CD14-positive monocyte (primary cell): ENCODE measurements at regions not wholly inside any gene's neighbourhood (a gene's known extent, or its start where the extent isn't known, plus 50 kb on each side); places are given as distances from the start of the nearest gene placed in this dataset.

Experiments used
- DNase-seq, 3 donors: peaks; one replicate each; pipeline ENCODE4 v3.0.0-alpha.2; 2011 to 2022
- H2AFZ ChIP-seq: 2 replicates; pipeline ENCODE4 v1.6.0; 2012; ENCODE audit warnings: mild to moderate bottlenecking, low read depth, low read length, inconsistent platforms; ENCODE audit not compliant: insufficient read depth, poor library complexity, severe bottlenecking
- H3K27ac ChIP-seq, 2 donors: 1 replicate in 1 of 2; 2 replicates in 1 of 2; pipeline ENCODE4 v1.5.1; 2012 to 2013; ENCODE audit warnings: low read length in 2 of 2, control low read depth in 1 of 2, inconsistent platforms in 1 of 2, low read depth in 1 of 2, mild to moderate bottlenecking in 1 of 2
- H3K27me3 ChIP-seq, 2 donors: one replicate each; pipeline versions ENCODE4 v1.6.0 to v1.6.1; 2011 to 2013; ENCODE audit warnings: low read length in 2 of 2; ENCODE audit not compliant: control insufficient read depth in 2 of 2, insufficient read depth in 2 of 2
- H3K36me3 ChIP-seq, 2 donors: replicated peaks in 1 of 2; 1 replicate in 1 of 2; 2 replicates in 1 of 2; pipeline versions ENCODE4 v1.5.1 to v1.6.1; 2012 to 2013; ENCODE audit warnings: low read length in 2 of 2, control low read depth in 1 of 2, inconsistent platforms in 1 of 2, mild to moderate bottlenecking in 1 of 2; ENCODE audit not compliant: insufficient read depth in 2 of 2, control insufficient read depth in 1 of 2
- H3K4me1 ChIP-seq, 2 donors: 1 replicate in 1 of 2; 2 replicates in 1 of 2; pipeline versions ENCODE4 v1.5.1 to v1.6.1; 2012 to 2013; ENCODE audit warnings: low read length in 2 of 2, control low read depth in 1 of 2, inconsistent platforms in 1 of 2, mild to moderate bottlenecking in 1 of 2, moderate library complexity in 1 of 2; ENCODE audit not compliant: insufficient read depth in 2 of 2, control insufficient read depth in 1 of 2
- H3K4me2 ChIP-seq: replicated peaks from 2 replicates; pipeline ENCODE3; 2012; ENCODE audit warnings: low read length, moderate library complexity, mild to moderate bottlenecking; ENCODE audit not compliant: poor library complexity, severe bottlenecking; ENCODE audit errors: extremely low read depth
- H3K4me3 ChIP-seq, 3 experiments: fragments of 200-600 bp in 1 of 3; sonication (generic) in 1 of 3; replicated peaks in 1 of 3; 1 replicate in 2 of 3; 2 replicates in 1 of 3; pipeline ENCODE4 v1.5.1; 2011 to 2013; ENCODE audit warnings: low read length in 3 of 3, mild to moderate bottlenecking in 3 of 3, control low read depth in 2 of 3, low read depth in 2 of 3, inconsistent platforms in 1 of 3, moderate library complexity in 1 of 3
- H3K79me2 ChIP-seq: 2 replicates; pipeline ENCODE4 v1.6.0; 2012; ENCODE audit warnings: mild to moderate bottlenecking, control low read depth, inconsistent platforms, low read length, moderate library complexity; ENCODE audit not compliant: insufficient read depth
- H3K9ac ChIP-seq: 2 replicates; pipeline ENCODE4 v1.6.0; 2017; ENCODE audit warnings: low read length, mild to moderate bottlenecking; ENCODE audit not compliant: insufficient read depth, poor library complexity, severe bottlenecking
- H3K9me3 ChIP-seq, 2 donors: replicated peaks in 1 of 2; 1 replicate in 1 of 2; 2 replicates in 1 of 2; pipeline versions ENCODE4 v1.5.1 to v1.6.1; 2012 to 2013; ENCODE audit warnings: low read length in 2 of 2, control low read depth in 1 of 2; ENCODE audit not compliant: control insufficient read depth in 1 of 2, insufficient read depth in 1 of 2
- H4K20me1 ChIP-seq: 2 replicates; pipeline ENCODE4 v1.6.0; 2012; ENCODE audit warnings: mild to moderate bottlenecking, low read length, control low read depth, moderate library complexity; ENCODE audit not compliant: insufficient read depth
- H3K27ac Mint-ChIP-seq, 7 donors: one replicate each; pipeline ENCODE4 v1.8.0; 2020; ENCODE audit warnings: mild to moderate bottlenecking in 7 of 7, mixed read lengths in 7 of 7, moderate library complexity in 6 of 7, inconsistent platforms in 2 of 7
- H3K27me3 Mint-ChIP-seq, 3 donors: one replicate each; pipeline ENCODE4 v1.8.0; 2021 to 2022; ENCODE audit warnings: low read depth in 3 of 3, mild to moderate bottlenecking in 3 of 3, mixed read lengths in 3 of 3, moderate library complexity in 3 of 3, inconsistent platforms in 1 of 3
- H3K36me3 Mint-ChIP-seq, 2 donors: one replicate each; pipeline ENCODE4 v1.8.0; 2020; ENCODE audit warnings: mixed read lengths in 2 of 2, inconsistent platforms in 1 of 2, mild to moderate bottlenecking in 1 of 2
- H3K4me1 Mint-ChIP-seq: one replicate; pipeline ENCODE4 v1.8.0; 2020; ENCODE audit warnings: mild to moderate bottlenecking, mixed read lengths
- H3K4me3 Mint-ChIP-seq, 2 donors: one replicate each; pipeline ENCODE4 v1.8.0; 2020; ENCODE audit warnings: mild to moderate bottlenecking in 2 of 2, mixed read lengths in 2 of 2, moderate library complexity in 1 of 2
- H3K9me3 Mint-ChIP-seq, 7 donors: one replicate each; pipeline ENCODE4 v1.8.0; 2020 to 2022; ENCODE audit warnings: mixed read lengths in 7 of 7, mild to moderate bottlenecking in 6 of 7, moderate library complexity in 6 of 7, inconsistent platforms in 2 of 7
- CTCF ChIP-seq: fragments of 200-600 bp; IDR thresholded peaks from one replicate; pipeline ENCODE4 v1.8.0; 2022; ENCODE audit warnings: antibody characterized with exemption, mild to moderate bottlenecking
- WGBS: methylation state at CpG from one replicate; pipeline ENCODE4 v1.1.5; 2013; ENCODE audit warnings: missing lambda C conversion rate; ENCODE audit not compliant: insufficient coverage; 5-methylcytosine and 5-hydroxymethylcytosine counted together
- intact Hi-C, 2 donors: fragments of 100-400 bp; cut with micrococcal nuclease; formaldehyde crosslinking; loops; one replicate each; pipeline versions ENCODE4 v1.15.0 to v1.15.1; 2023

- Mint-ChIP-seq H3K4me1 (no peaks in the 10 kb centered on the region), H3K9me3 (peaks cover 0 to 3% (median 0%) of the 10 kb centered on the region in 7 donors), H3K36me3 (no peaks in the 10 kb centered on the region), H3K27ac (no peak overlapping the region), H3K27me3 (peaks cover 0 to 7% (median 4%) of the 10 kb centered on the region in 3 donors), H3K4me3 (no peak overlapping the region)
- H3K79me2 ChIP-seq, result no peaks in the 10 kb centered on the region
- H3K4me1 ChIP-seq, result no peaks in the 10 kb centered on the region
- no peak overlapping the region for H3K27ac ChIP-seq
- no peak overlapping the region for H3K4me2 ChIP-seq
- H3K9ac ChIP-seq, result no peak overlapping the region
- WGBS, result 0% methylated on average over 1 of the region's 6 CpGs
- no peaks in the 10 kb centered on the region for H3K36me3 ChIP-seq
- no peak overlapping the region for H3K4me3 ChIP-seq
- H2AFZ ChIP-seq, result no peak overlapping the region
- intact Hi-C loops, result no loop called here
- TF ChIP-seq CTCF, result no peak
- no peaks in the 10 kb centered on the region for H3K27me3 ChIP-seq
- no peaks in the 10 kb centered on the region for H4K20me1 ChIP-seq
- no peaks in the 10 kb centered on the region for H3K9me3 ChIP-seq
- DNase-seq, result no peak
Measured at GRCh38 chr7:25055520-25056220, 69.4 kb downstream of the CYCS start.

GRCh38 chr7:25054819-25055519 is 70.1 kb downstream of the CYCS start:
- no peak for DNase-seq
- H3K27ac ChIP-seq, result no peak overlapping the region
- Mint-ChIP-seq H3K27me3 (peaks cover 0 to 7% (median 5%) of the 10 kb centered on the region in 3 donors), H3K4me3 (no peak overlapping the region), H3K9me3 (peaks cover 0 to 3% (median 0%) of the 10 kb centered on the region in 7 donors), H3K36me3 (no peaks in the 10 kb centered on the region), H3K27ac (no peak overlapping the region), H3K4me1 (no peaks in the 10 kb centered on the region)
- no peak overlapping the region for H3K4me3 ChIP-seq
- H3K9ac ChIP-seq, result no peak overlapping the region
- no peaks in the 10 kb centered on the region for H3K4me1 ChIP-seq
- 67% methylated on average over 3 of the region's 6 CpGs for WGBS
- no peak overlapping the region for H3K4me2 ChIP-seq
- H2AFZ ChIP-seq, result no peak overlapping the region
- no peaks in the 10 kb centered on the region for H3K27me3 ChIP-seq
- no peaks in the 10 kb centered on the region for H3K36me3 ChIP-seq
- H3K79me2 ChIP-seq, result no peaks in the 10 kb centered on the region
- TF ChIP-seq CTCF, result no peak
- intact Hi-C loops, result no loop called here
- no peaks in the 10 kb centered on the region for H4K20me1 ChIP-seq
- no peaks in the 10 kb centered on the region for H3K9me3 ChIP-seq
